HUES6 (cell line): ENCODE measurements at regions not wholly inside any gene's neighbourhood (a gene's known extent, or its start where the extent isn't known, plus 50 kb on each side); places are given as distances from the start of the nearest gene placed in this dataset.

Source experiments
- H3K27ac ChIP-seq: 2 replicates; pipeline ENCODE4 v1.7.0; 2013; ENCODE audit warnings: low read depth, mild to moderate bottlenecking, low read length, inconsistent platforms
- H3K27me3 ChIP-seq: 2 replicates; pipeline ENCODE4 v1.6.1; 2013; ENCODE audit warnings: low read length; ENCODE audit not compliant: control insufficient read depth, insufficient read depth
- H3K36me3 ChIP-seq: 2 replicates; pipeline ENCODE4 v1.6.1; 2013; ENCODE audit warnings: low read length; ENCODE audit not compliant: control insufficient read depth, insufficient read depth
- H3K4me1 ChIP-seq: 2 replicates; pipeline ENCODE4 v1.6.1; 2013; ENCODE audit warnings: low read length; ENCODE audit not compliant: control insufficient read depth, insufficient read depth
- H3K4me3 ChIP-seq: 2 replicates; pipeline ENCODE4 v1.5.1; 2013; ENCODE audit warnings: low read depth, low read length
- H3K9ac ChIP-seq: one replicate; pipeline ENCODE4 v1.6.1; 2013; ENCODE audit warnings: mild to moderate bottlenecking, low read length
- H3K9me3 ChIP-seq: 2 replicates; pipeline ENCODE4 v1.6.1; 2013; ENCODE audit warnings: low read depth, low read length; ENCODE audit not compliant: control insufficient read depth, insufficient read depth

- Histone ChIP-seq H3K36me3 (no peaks in the 10 kb centered on the region), H3K27me3 (peaks cover 6% of the 10 kb centered on the region; the same call in 1 of the 2 replicates), H3K27ac (no peak overlapping the region), H3K9ac (no peak overlapping the region), H3K4me3 (0 out of 2 replicates have a peak overlapping the region, but pooled peaks have one; percentile 0), H3K9me3 (no peaks in the 10 kb centered on the region), H3K4me1 (peaks cover 29% of the 10 kb centered on the region)
These were observed 148.0 kb upstream of the ADRA1B start for GRCh38 chr5:159768243-159768642.

GRCh38 chr5:159772698-159773061, 143.6 kb upstream of the ADRA1B start:
- H3K36me3 ChIP-seq, result no peaks in the 10 kb centered on the region
- no peaks in the 10 kb centered on the region for H3K9me3 ChIP-seq
- peak overlapping the region; percentile 45 for H3K4me3 ChIP-seq
- no peak overlapping the region for H3K9ac ChIP-seq
- H3K27ac ChIP-seq, result no peak overlapping the region
- peaks cover 25% of the 10 kb centered on the region for H3K4me1 ChIP-seq
- peaks cover 21% of the 10 kb centered on the region for H3K27me3 ChIP-seq

GRCh38 chr5:159773062-159773924, 143.0 kb upstream of the ADRA1B start:
- no peaks in the 10 kb centered on the region for H3K9me3 ChIP-seq
- H3K36me3 ChIP-seq, result no peaks in the 10 kb centered on the region
- H3K27ac ChIP-seq, result no peak overlapping the region
- peak overlapping the region; percentile 45 for H3K4me3 ChIP-seq
- H3K27me3 ChIP-seq, result peaks cover 21% of the 10 kb centered on the region
- peaks cover 19% of the 10 kb centered on the region for H3K4me1 ChIP-seq
- no peak overlapping the region for H3K9ac ChIP-seq

- no peak overlapping the region; the same call in 1 of the 2 replicates for H3K4me3 ChIP-seq
- H3K9me3 ChIP-seq, result no peaks in the 10 kb centered on the region
- H3K36me3 ChIP-seq, result no peaks in the 10 kb centered on the region
- peaks cover 9% of the 10 kb centered on the region for H3K4me1 ChIP-seq
- peaks cover 21% of the 10 kb centered on the region for H3K27me3 ChIP-seq
- no peak overlapping the region for H3K27ac ChIP-seq
- H3K9ac ChIP-seq, result peak overlapping the region; percentile 21
These were observed 141.7 kb upstream of the ADRA1B start for GRCh38 chr5:159774476-159775031.

GRCh38 chr5:159775890-159776289, 140.4 kb upstream of the ADRA1B start:
- no peak overlapping the region for H3K4me3 ChIP-seq
- H3K9me3 ChIP-seq, result no peaks in the 10 kb centered on the region
- no peaks in the 10 kb centered on the region for H3K36me3 ChIP-seq
- peaks cover 9% of the 10 kb centered on the region for H3K4me1 ChIP-seq
- no peak overlapping the region for H3K27ac ChIP-seq
- no peak overlapping the region for H3K9ac ChIP-seq
- peaks cover 21% of the 10 kb centered on the region for H3K27me3 ChIP-seq

GRCh38 chr5:159777049-159777660, 139.1 kb upstream of the ADRA1B start:
- Histone ChIP-seq H3K36me3 (no peaks in the 10 kb centered on the region), H3K9me3 (no peaks in the 10 kb centered on the region), H3K4me3 (no peak overlapping the region), H3K4me1 (peaks cover 9% of the 10 kb centered on the region), H3K27ac (no peak overlapping the region), H3K9ac (no peak overlapping the region), H3K27me3 (peaks cover 21% of the 10 kb centered on the region)

- Histone ChIP-seq H3K27ac (no peak overlapping the region), H3K36me3 (no peaks in the 10 kb centered on the region), H3K27me3 (peaks cover 3% of the 10 kb centered on the region; the same call in 1 of the 2 replicates), H3K4me3 (no peak overlapping the region), H3K9me3 (no peaks in the 10 kb centered on the region), H3K9ac (no peak overlapping the region), H3K4me1 (peaks cover 2% of the 10 kb centered on the region; the same call in 1 of the 2 replicates)
These were observed 136.8 kb upstream of the ADRA1B start for GRCh38 chr5:159779481-159779880.

GRCh38 chr5:159780246-159780645, 136.0 kb upstream of the ADRA1B start:
- no peaks in the 10 kb centered on the region for H3K27me3 ChIP-seq
- no peak overlapping the region for H3K9ac ChIP-seq

GRCh38 chr5:159781626-159782157, 134.6 kb upstream of the ADRA1B start:
- Histone ChIP-seq H3K9ac (no peak overlapping the region), H3K4me3 (no peak overlapping the region), H3K4me1 (peaks cover 3% of the 10 kb centered on the region; the same call in 1 of the 2 replicates), H3K9me3 (no peaks in the 10 kb centered on the region), H3K36me3 (no peaks in the 10 kb centered on the region), H3K27me3 (no peaks in the 10 kb centered on the region), H3K27ac (no peak overlapping the region)

More at GRCh38 chr5:159780246-159780645, 136.0 kb upstream of the ADRA1B start:
- peaks cover 3% of the 10 kb centered on the region; the same call in 1 of the 2 replicates for H3K4me1 ChIP-seq
- no peak overlapping the region for H3K27ac ChIP-seq
- H3K9me3 ChIP-seq, result no peaks in the 10 kb centered on the region
- no peak overlapping the region for H3K4me3 ChIP-seq
- no peaks in the 10 kb centered on the region for H3K36me3 ChIP-seq

- Histone ChIP-seq H3K4me1 (peaks cover 3% of the 10 kb centered on the region; the same call in 1 of the 2 replicates), H3K9ac (no peak overlapping the region), H3K27ac (no peak overlapping the region), H3K27me3 (no peaks in the 10 kb centered on the region), H3K4me3 (no peak overlapping the region), H3K9me3 (no peaks in the 10 kb centered on the region), H3K36me3 (no peaks in the 10 kb centered on the region)
These were observed 133.9 kb upstream of the ADRA1B start for GRCh38 chr5:159782197-159782994.
